ENCODE measurements at regions not wholly inside any gene's neighbourhood (a gene's known extent, or its start where the extent isn't known, plus 50 kb on each side); places are given as distances from the start of the nearest gene placed in this dataset.

GRCh38 chr2:217095511-217096205, 235.8 kb upstream of the TNP1 start:
- Histone ChIP-seq H3K4me1 (ENCODE audit: control insufficient read depth in 3 of 3, insufficient read depth in 3 of 3, low read length in 3 of 3) (no peaks in the 10 kb centered on the region), H3K27ac (ENCODE audit: low read depth, low read length) (no peak overlapping the region)

GRCh38 chr2:217092710-217093379, 233.0 kb upstream of the TNP1 start:
- Histone ChIP-seq H3K4me3 (ENCODE audit: low read length in 3 of 3) (no peak overlapping the region), H3K9me3 (ENCODE audit: control insufficient read depth in 3 of 3, low read length in 3 of 3) (no peaks in the 10 kb centered on the region), H3K4me1 (ENCODE audit: control insufficient read depth in 3 of 3, insufficient read depth in 3 of 3, low read length in 3 of 3) (peaks cover 0 to 5% (median 0%) of the 10 kb centered on the region in 3 donors), H3K27ac (ENCODE audit: low read depth, low read length) (no peak overlapping the region), H3K36me3 (ENCODE audit: control insufficient read depth in 3 of 3, insufficient read depth in 3 of 3, low read length in 3 of 3) (no peaks in the 10 kb centered on the region), H3K9ac (ENCODE audit: low read depth in 1 of 3, low read length in 3 of 3) (no peak overlapping the region), H3K27me3 (ENCODE audit: control insufficient read depth in 3 of 3, insufficient read depth in 3 of 3, low read length in 3 of 3) (no peaks in the 10 kb centered on the region)

More at GRCh38 chr2:217095511-217096205, 235.8 kb upstream of the TNP1 start:
- Histone ChIP-seq H3K9ac (ENCODE audit: low read depth in 1 of 3, low read length in 3 of 3) (no peak overlapping the region), H3K9me3 (ENCODE audit: control insufficient read depth in 3 of 3, low read length in 3 of 3) (no peaks in the 10 kb centered on the region), H3K27me3 (ENCODE audit: control insufficient read depth in 3 of 3, insufficient read depth in 3 of 3, low read length in 3 of 3) (no peaks in the 10 kb centered on the region), H3K4me3 (ENCODE audit: low read length in 3 of 3) (no peak overlapping the region), H3K36me3 (ENCODE audit: control insufficient read depth in 3 of 3, insufficient read depth in 3 of 3, low read length in 3 of 3) (no peaks in the 10 kb centered on the region)

GRCh38 chr2:217091531-217091930, 231.7 kb upstream of the TNP1 start:
- H3K27me3 ChIP-seq (ENCODE audit: control insufficient read depth in 3 of 3, insufficient read depth in 3 of 3, low read length in 3 of 3) = no peaks in the 10 kb centered on the region

GRCh38 chr2:217090884-217091283, 231.0 kb upstream of the TNP1 start:
- H3K27ac ChIP-seq (ENCODE audit: low read depth, low read length) = no peak overlapping the region
- H3K27me3 ChIP-seq (ENCODE audit: control insufficient read depth in 3 of 3, insufficient read depth in 3 of 3, low read length in 3 of 3) = no peaks in the 10 kb centered on the region
- no peaks in the 10 kb centered on the region for H3K36me3 ChIP-seq (ENCODE audit: control insufficient read depth in 3 of 3, insufficient read depth in 3 of 3, low read length in 3 of 3)
- no peaks in the 10 kb centered on the region for H3K9me3 ChIP-seq (ENCODE audit: control insufficient read depth in 3 of 3, low read length in 3 of 3)
- H3K4me3 ChIP-seq (ENCODE audit: low read length in 3 of 3) = no peak overlapping the region
- no peak overlapping the region for H3K9ac ChIP-seq (ENCODE audit: low read depth in 1 of 3, low read length in 3 of 3)
- H3K4me1 ChIP-seq (ENCODE audit: control insufficient read depth in 3 of 3, insufficient read depth in 3 of 3, low read length in 3 of 3) = peaks cover 0 to 10% (median 0%) of the 10 kb centered on the region in 3 donors

More at GRCh38 chr2:217091531-217091930, 231.7 kb upstream of the TNP1 start:
- Histone ChIP-seq H3K4me3 (ENCODE audit: low read length in 3 of 3) (no peak overlapping the region), H3K9ac (ENCODE audit: low read depth in 1 of 3, low read length in 3 of 3) (no peak overlapping the region), H3K4me1 (ENCODE audit: control insufficient read depth in 3 of 3, insufficient read depth in 3 of 3, low read length in 3 of 3) (peaks cover 0 to 5% (median 0%) of the 10 kb centered on the region in 3 donors), H3K9me3 (ENCODE audit: control insufficient read depth in 3 of 3, low read length in 3 of 3) (no peaks in the 10 kb centered on the region), H3K27ac (ENCODE audit: low read depth, low read length) (no peak overlapping the region), H3K36me3 (ENCODE audit: control insufficient read depth in 3 of 3, insufficient read depth in 3 of 3, low read length in 3 of 3) (no peaks in the 10 kb centered on the region)

GRCh38 chr2:217090024-217090473, 230.2 kb upstream of the TNP1 start:
- peak overlapping the region in 1 of 3 donors; percentile 2 for H3K9ac ChIP-seq (ENCODE audit: low read depth in 1 of 3, low read length in 3 of 3)
- H3K27ac ChIP-seq (ENCODE audit: low read depth, low read length) = no peak overlapping the region
- peaks cover 0 to 11% (median 0%) of the 10 kb centered on the region in 3 donors for H3K4me1 ChIP-seq (ENCODE audit: control insufficient read depth in 3 of 3, insufficient read depth in 3 of 3, low read length in 3 of 3)
- H3K4me3 ChIP-seq (ENCODE audit: low read length in 3 of 3) = peak overlapping the region in 2 of 3 donors; percentile 8 to 38
- no peaks in the 10 kb centered on the region for H3K36me3 ChIP-seq (ENCODE audit: control insufficient read depth in 3 of 3, insufficient read depth in 3 of 3, low read length in 3 of 3)
- H3K27me3 ChIP-seq (ENCODE audit: control insufficient read depth in 3 of 3, insufficient read depth in 3 of 3, low read length in 3 of 3) = no peaks in the 10 kb centered on the region
- H3K9me3 ChIP-seq (ENCODE audit: control insufficient read depth in 3 of 3, low read length in 3 of 3) = no peaks in the 10 kb centered on the region

- Histone ChIP-seq H3K27me3 (ENCODE audit: control insufficient read depth in 3 of 3, insufficient read depth in 3 of 3, low read length in 3 of 3) (no peaks in the 10 kb centered on the region), H3K9me3 (ENCODE audit: control insufficient read depth in 3 of 3, low read length in 3 of 3) (no peaks in the 10 kb centered on the region), H3K4me1 (ENCODE audit: control insufficient read depth in 3 of 3, insufficient read depth in 3 of 3, low read length in 3 of 3) (peaks cover 0 to 11% (median 2%) of the 10 kb centered on the region in 3 donors), H3K4me3 (ENCODE audit: low read length in 3 of 3) (no peak overlapping the region), H3K27ac (ENCODE audit: low read depth, low read length) (no peak overlapping the region), H3K36me3 (ENCODE audit: control insufficient read depth in 3 of 3, insufficient read depth in 3 of 3, low read length in 3 of 3) (no peaks in the 10 kb centered on the region), H3K9ac (ENCODE audit: low read depth in 1 of 3, low read length in 3 of 3) (no peak overlapping the region)
Observed at GRCh38 chr2:217086718-217087117, 226.9 kb upstream of the TNP1 start.

- H3K27me3 ChIP-seq (ENCODE audit: control insufficient read depth in 3 of 3, insufficient read depth in 3 of 3, low read length in 3 of 3) = no peaks in the 10 kb centered on the region
- H3K9me3 ChIP-seq (ENCODE audit: control insufficient read depth in 3 of 3, low read length in 3 of 3) = no peaks in the 10 kb centered on the region
- H3K36me3 ChIP-seq (ENCODE audit: control insufficient read depth in 3 of 3, insufficient read depth in 3 of 3, low read length in 3 of 3) = no peaks in the 10 kb centered on the region
- H3K4me3 ChIP-seq (ENCODE audit: low read length in 3 of 3) = no peak overlapping the region
- peaks cover 0 to 11% (median 2%) of the 10 kb centered on the region in 3 donors for H3K4me1 ChIP-seq (ENCODE audit: control insufficient read depth in 3 of 3, insufficient read depth in 3 of 3, low read length in 3 of 3)
- no peak overlapping the region for H3K9ac ChIP-seq (ENCODE audit: low read depth in 1 of 3, low read length in 3 of 3)
- no peak overlapping the region for H3K27ac ChIP-seq (ENCODE audit: low read depth, low read length)
Observed at GRCh38 chr2:217086038-217086522, 226.2 kb upstream of the TNP1 start.

GRCh38 chr2:217085543-217085942, 225.7 kb upstream of the TNP1 start:
- no peak overlapping the region for H3K27ac ChIP-seq (ENCODE audit: low read depth, low read length)
- no peaks in the 10 kb centered on the region for H3K27me3 ChIP-seq (ENCODE audit: control insufficient read depth in 3 of 3, insufficient read depth in 3 of 3, low read length in 3 of 3)
- no peaks in the 10 kb centered on the region for H3K9me3 ChIP-seq (ENCODE audit: control insufficient read depth in 3 of 3, low read length in 3 of 3)
- peaks cover 0 to 11% (median 2%) of the 10 kb centered on the region in 3 donors for H3K4me1 ChIP-seq (ENCODE audit: control insufficient read depth in 3 of 3, insufficient read depth in 3 of 3, low read length in 3 of 3)
- no peaks in the 10 kb centered on the region for H3K36me3 ChIP-seq (ENCODE audit: control insufficient read depth in 3 of 3, insufficient read depth in 3 of 3, low read length in 3 of 3)
- no peak overlapping the region for H3K9ac ChIP-seq (ENCODE audit: low read depth in 1 of 3, low read length in 3 of 3)
- no peak overlapping the region for H3K4me3 ChIP-seq (ENCODE audit: low read length in 3 of 3)

- peaks cover 0 to 15% (median 7%) of the 10 kb centered on the region in 3 donors for H3K4me1 ChIP-seq (ENCODE audit: control insufficient read depth in 3 of 3, insufficient read depth in 3 of 3, low read length in 3 of 3)
- H3K9me3 ChIP-seq (ENCODE audit: control insufficient read depth in 3 of 3, low read length in 3 of 3) = no peaks in the 10 kb centered on the region
- H3K36me3 ChIP-seq (ENCODE audit: control insufficient read depth in 3 of 3, insufficient read depth in 3 of 3, low read length in 3 of 3) = no peaks in the 10 kb centered on the region
- H3K27me3 ChIP-seq (ENCODE audit: control insufficient read depth in 3 of 3, insufficient read depth in 3 of 3, low read length in 3 of 3) = no peaks in the 10 kb centered on the region
- H3K9ac ChIP-seq (ENCODE audit: low read depth in 1 of 3, low read length in 3 of 3) = no peak overlapping the region
- H3K4me3 ChIP-seq (ENCODE audit: low read length in 3 of 3) = no peak overlapping the region
- no peak overlapping the region for H3K27ac ChIP-seq (ENCODE audit: low read depth, low read length)
Observed at GRCh38 chr2:217081799-217082198, 221.9 kb upstream of the TNP1 start.

- Histone ChIP-seq H3K36me3 (ENCODE audit: control insufficient read depth in 3 of 3, insufficient read depth in 3 of 3, low read length in 3 of 3) (no peaks in the 10 kb centered on the region), H3K9ac (ENCODE audit: low read depth in 1 of 3, low read length in 3 of 3) (no peak overlapping the region), H3K9me3 (ENCODE audit: control insufficient read depth in 3 of 3, low read length in 3 of 3) (no peaks in the 10 kb centered on the region), H3K4me3 (ENCODE audit: low read length in 3 of 3) (no peak overlapping the region), H3K27me3 (ENCODE audit: control insufficient read depth in 3 of 3, insufficient read depth in 3 of 3, low read length in 3 of 3) (no peaks in the 10 kb centered on the region), H3K27ac (ENCODE audit: low read depth, low read length) (no peak overlapping the region), H3K4me1 (ENCODE audit: control insufficient read depth in 3 of 3, insufficient read depth in 3 of 3, low read length in 3 of 3) (peaks cover 10 to 17% (median 13%) of the 10 kb centered on the region in 3 donors)
Observed at GRCh38 chr2:217079165-217079564, 219.3 kb upstream of the TNP1 start.
